Activated CD8-positive, alpha-beta memory T cell treated with anti-CD3 and anti-CD28 coated beads, Interleukin-2, amount 10 ng/mL, durations not matched to agents 7 days and 5 days (primary cell): ENCODE measurements at regions not wholly inside any gene's neighbourhood (a gene's known extent, or its start where the extent isn't known, plus 50 kb on each side); places are given as distances from the start of the nearest gene placed in this dataset.
"Not testable (repeated sequence)": the region's sequence is repeated elsewhere in the genome, so short reads cannot be mapped to it uniquely, and the experiment has no call there.

Experiments used
- ATAC-seq: fragments of 150-1000 bp; cut with Tn5 transposase; one replicate; pipeline ENCODE4 v1.10.0; 2021; ENCODE audit warnings: moderate library complexity
- CTCF ChIA-PET: fragments of 350-600 bp; sonication (Branson Sonifier 250); formaldehyde crosslinking; loops from one replicate; lab custom pipeline; 2021; ENCODE audit warnings: antibody characterized with exemption; lab: Charles Lee
- DNase-seq: peaks from one replicate; pipeline ENCODE4 v3.0.0-alpha.2; 2020
- H3K27ac Mint-ChIP-seq: one replicate; pipeline ENCODE4 v1.8.0; 2021; ENCODE audit warnings: mild to moderate bottlenecking, mixed read lengths
- H3K27me3 Mint-ChIP-seq: one replicate; pipeline ENCODE4 v1.8.0; 2021; ENCODE audit warnings: mixed read lengths
- H3K36me3 Mint-ChIP-seq: one replicate; pipeline ENCODE4 v1.8.0; 2021; ENCODE audit warnings: mild to moderate bottlenecking, mixed read lengths
- H3K4me1 Mint-ChIP-seq: one replicate; pipeline ENCODE4 v1.8.0; 2021; ENCODE audit warnings: mixed read lengths
- H3K4me3 Mint-ChIP-seq: one replicate; pipeline ENCODE4 v1.8.0; 2021; ENCODE audit warnings: mild to moderate bottlenecking, moderate library complexity, mixed read lengths
- H3K9me3 Mint-ChIP-seq: one replicate; pipeline ENCODE4 v1.8.0; 2022; ENCODE audit warnings: low read depth, mixed read lengths

DNA sequence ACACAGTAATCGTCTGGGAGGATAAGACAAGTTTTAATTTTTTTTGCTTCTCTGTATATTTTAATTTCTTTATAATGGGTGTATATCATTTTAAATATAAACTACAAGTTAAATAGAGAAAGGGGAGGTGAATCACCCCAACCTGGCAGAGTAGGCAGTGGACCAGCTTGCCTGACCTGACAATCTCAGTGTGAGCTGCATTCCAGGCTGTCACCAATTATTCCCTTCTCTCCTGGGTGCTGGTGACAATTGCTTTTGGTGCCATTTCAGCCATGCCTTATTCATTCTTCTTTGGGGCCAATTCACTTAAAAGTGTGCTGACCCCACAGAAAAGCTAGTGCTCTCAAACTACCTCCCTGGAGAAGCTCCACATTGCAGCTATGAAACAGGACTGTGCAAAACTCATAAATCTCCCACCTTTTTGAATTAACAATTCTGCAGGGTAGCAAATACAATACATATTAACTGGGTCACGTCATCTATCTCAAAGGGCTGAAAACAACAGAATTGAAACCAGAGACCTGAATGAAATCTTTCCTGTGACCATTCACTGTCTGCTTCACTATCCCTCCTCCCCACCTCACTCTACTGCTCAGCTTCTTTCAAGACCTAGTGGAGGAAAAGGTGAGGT, 359.0 kb downstream of the HS3ST1 start:
- CTCF ChIA-PET: no interaction called here
- Mint-ChIP-seq H3K27ac (no peak overlapping the region), H3K4me3 (no peak overlapping the region), H3K4me1 (no peaks in the 10 kb centered on the region), H3K27me3 (no peaks in the 10 kb centered on the region), H3K9me3 (no peaks in the 10 kb centered on the region), H3K36me3 (no peaks in the 10 kb centered on the region)
- DNase-seq (no peak), ATAC-seq (no peak)

DNA sequence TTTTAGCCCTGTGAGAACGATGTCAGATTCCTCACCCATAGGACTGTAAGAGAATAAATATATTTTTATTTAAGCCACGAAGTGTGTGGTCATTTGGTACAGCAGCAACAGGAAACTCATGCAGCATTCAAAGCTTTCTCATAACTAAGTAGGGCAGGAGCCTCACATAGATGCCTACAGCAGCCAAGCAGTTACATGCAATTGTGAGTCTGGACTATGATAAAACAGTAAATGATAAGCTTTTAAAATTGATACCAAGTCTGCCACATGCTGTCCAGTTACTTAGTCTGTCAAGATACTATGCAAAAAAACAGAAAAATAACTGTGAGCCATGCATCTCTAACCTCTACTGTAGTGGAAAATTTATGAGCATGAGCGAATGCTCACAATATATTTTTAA, 359.6 kb downstream of the HS3ST1 start:
- no peaks in the 10 kb centered on the region for H3K4me1 Mint-ChIP-seq
- no peak overlapping the region for H3K4me3 Mint-ChIP-seq
- ATAC-seq (no peak), DNase-seq (no peak)
- no peaks in the 10 kb centered on the region for H3K36me3 Mint-ChIP-seq
- no peaks in the 10 kb centered on the region for H3K27me3 Mint-ChIP-seq
- CTCF ChIA-PET: no interaction called here
- no peaks in the 10 kb centered on the region for H3K9me3 Mint-ChIP-seq
- H3K27ac Mint-ChIP-seq: no peak overlapping the region

DNA sequence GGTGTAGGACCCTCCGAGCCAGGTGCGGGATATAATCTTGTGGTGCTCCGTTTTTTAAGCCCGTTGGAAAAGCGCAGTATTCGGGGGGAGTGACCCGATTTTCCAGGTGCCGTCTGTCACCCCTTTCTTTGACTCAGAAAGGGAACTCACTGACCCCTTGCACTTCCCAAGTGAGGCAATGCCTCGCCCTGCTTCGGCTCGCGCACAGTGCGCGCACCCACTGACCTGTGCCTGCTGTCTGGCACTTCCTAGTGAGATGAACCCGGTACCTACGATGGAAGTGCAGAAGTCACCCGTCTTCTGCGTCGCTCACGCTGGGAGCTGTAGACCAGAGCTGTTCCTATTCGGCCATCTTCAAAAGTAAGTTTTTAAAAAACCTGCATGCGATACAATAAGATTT, 362.1 kb downstream of the HS3ST1 start:
- ATAC-seq, H3K9me3 Mint-ChIP-seq, H3K4me3 Mint-ChIP-seq, DNase-seq, H3K36me3 Mint-ChIP-seq, H3K27me3 Mint-ChIP-seq, H3K4me1 Mint-ChIP-seq, H3K27ac Mint-ChIP-seq, CTCF ChIA-PET: not testable (repeated sequence)

DNA sequence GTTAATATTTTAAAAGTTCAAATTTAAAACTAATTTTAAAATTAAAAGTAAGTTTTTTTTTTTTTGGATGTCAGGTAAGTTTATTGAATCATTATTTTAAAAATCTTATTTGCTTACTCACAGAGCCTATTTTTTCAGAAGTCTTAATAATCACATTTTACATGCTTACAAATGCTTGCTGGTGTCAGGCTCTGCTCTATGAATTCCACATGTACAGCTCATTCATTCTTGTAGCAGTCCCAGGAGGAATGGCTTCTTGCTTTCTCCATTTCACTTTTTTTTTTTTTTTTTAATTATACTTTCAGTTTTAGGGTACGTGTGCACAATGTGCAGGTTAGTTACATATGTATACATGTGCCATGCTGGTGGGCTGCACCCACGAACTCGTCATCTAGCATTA, 368.1 kb downstream of the HS3ST1 start:
- DNase-seq, CTCF ChIA-PET, H3K36me3 Mint-ChIP-seq, H3K4me3 Mint-ChIP-seq, ATAC-seq, H3K4me1 Mint-ChIP-seq, H3K27ac Mint-ChIP-seq, H3K9me3 Mint-ChIP-seq, H3K27me3 Mint-ChIP-seq: not testable (repeated sequence)

DNA sequence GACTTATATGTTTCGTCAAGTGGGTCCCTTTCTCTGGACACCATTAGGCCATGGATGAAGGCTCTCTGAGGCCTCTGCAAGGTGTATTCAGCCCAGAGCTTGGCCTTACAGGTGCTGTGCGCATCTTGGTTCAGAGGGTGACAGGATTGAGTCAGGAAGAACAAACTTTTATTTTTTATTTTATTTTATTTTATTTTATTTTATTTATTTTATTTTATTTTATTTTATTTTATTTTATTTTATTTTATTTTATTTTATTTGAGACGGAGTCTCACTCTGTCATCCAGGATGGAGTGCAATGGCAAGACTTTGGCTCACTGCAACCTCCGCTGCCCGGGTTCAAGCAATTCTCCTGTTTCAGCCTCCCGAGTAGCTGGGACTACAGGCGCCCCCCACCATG, 370.4 kb upstream of the CLNK start:
- H3K36me3 Mint-ChIP-seq, DNase-seq, CTCF ChIA-PET, H3K27ac Mint-ChIP-seq, ATAC-seq, H3K4me1 Mint-ChIP-seq, H3K9me3 Mint-ChIP-seq, H3K4me3 Mint-ChIP-seq, H3K27me3 Mint-ChIP-seq: not testable (repeated sequence)

DNA sequence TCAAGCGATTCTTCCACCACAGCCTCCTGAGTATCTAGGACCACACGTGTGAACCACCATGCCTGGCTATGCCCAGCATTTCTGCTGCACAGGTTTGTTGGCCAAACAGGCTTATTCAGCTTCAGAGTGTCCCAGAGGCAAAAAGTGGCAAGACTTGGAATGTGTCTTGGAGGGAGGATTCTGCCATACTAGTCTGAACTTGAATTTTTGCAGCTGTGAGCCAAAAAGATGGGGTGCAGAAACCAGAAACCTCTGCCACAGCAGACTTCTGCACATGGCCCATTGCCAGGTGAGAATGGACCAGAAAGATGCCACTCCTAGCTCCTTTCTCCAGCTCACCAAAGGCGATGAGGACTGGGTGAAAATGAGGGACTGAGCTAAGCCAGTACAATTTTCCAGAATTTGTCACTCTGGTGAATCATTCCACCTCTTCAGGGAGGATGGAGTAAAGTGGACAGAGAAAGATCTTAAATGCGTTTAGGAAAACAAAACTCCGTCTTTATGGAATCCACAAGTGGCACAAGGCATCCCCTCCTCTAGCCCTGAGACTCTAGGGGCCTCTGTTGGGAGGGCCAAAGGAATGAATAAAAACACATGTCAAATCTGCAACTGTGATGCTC, 369.1 kb upstream of the CLNK start:
- ATAC-seq: no peak

DNA sequence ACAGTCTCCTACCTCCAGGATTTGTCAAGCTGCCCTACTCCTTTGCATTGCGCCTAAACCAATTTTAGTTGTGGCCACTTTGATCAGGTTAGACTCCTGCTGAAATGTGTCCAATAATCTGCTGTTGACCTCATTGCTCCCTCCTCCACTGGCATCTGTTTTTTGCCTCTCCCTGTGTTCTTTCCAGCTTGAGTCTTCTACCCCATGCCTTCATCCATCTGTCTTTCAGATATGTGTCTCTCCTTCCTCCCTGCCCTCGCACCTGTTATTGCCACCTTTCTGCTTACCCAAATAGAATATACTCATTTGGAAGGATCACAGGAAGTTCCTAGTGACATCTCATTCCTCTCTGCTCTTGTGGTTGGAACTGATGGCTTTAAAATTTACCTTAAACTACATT, 366.6 kb upstream of the CLNK start:
- ATAC-seq: no peak
- H3K27me3 Mint-ChIP-seq: no peaks in the 10 kb centered on the region

More for the DNA sequence above, 369.1 kb upstream of the CLNK start:
- no peak overlapping the region for H3K27ac Mint-ChIP-seq
- H3K9me3 Mint-ChIP-seq: no peaks in the 10 kb centered on the region
- H3K36me3 Mint-ChIP-seq: no peaks in the 10 kb centered on the region
- no peak overlapping the region for H3K4me3 Mint-ChIP-seq
- no peaks in the 10 kb centered on the region for H3K27me3 Mint-ChIP-seq
- no peaks in the 10 kb centered on the region for H3K4me1 Mint-ChIP-seq
- CTCF ChIA-PET: no interaction called here
- no peak for DNase-seq

DNA sequence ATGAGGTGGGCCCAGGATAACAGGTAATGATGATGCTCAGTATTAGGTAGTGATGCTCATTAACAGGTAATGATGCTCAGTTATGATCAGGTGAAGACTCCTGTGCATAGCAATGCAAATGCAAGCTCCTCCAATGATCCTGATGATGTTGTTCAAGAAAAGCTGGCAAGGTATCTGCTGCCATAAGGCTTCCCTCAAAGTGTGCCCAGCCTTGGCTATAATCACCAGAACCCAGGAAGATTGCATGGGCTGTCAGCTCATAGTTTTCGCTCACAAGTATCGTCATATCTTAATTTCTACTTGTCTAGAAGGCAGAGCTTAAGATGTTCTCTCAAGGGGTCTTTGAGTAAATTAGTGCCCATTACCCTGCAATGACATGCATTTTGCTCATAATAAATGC, 366.2 kb upstream of the CLNK start:
- Mint-ChIP-seq H3K27ac (no peak overlapping the region), H3K4me3 (no peak overlapping the region), H3K9me3 (no peaks in the 10 kb centered on the region), H3K36me3 (no peaks in the 10 kb centered on the region), H3K4me1 (no peaks in the 10 kb centered on the region), H3K27me3 (no peaks in the 10 kb centered on the region)
- CTCF ChIA-PET: no interaction called here
- no peak for DNase-seq
- no peak for ATAC-seq

More for the DNA sequence above, 366.6 kb upstream of the CLNK start:
- Mint-ChIP-seq H3K36me3 (no peaks in the 10 kb centered on the region), H3K27ac (no peak overlapping the region), H3K9me3 (no peaks in the 10 kb centered on the region), H3K4me3 (no peak overlapping the region), H3K4me1 (no peaks in the 10 kb centered on the region)
- CTCF ChIA-PET: no interaction called here
- no peak for DNase-seq

DNA sequence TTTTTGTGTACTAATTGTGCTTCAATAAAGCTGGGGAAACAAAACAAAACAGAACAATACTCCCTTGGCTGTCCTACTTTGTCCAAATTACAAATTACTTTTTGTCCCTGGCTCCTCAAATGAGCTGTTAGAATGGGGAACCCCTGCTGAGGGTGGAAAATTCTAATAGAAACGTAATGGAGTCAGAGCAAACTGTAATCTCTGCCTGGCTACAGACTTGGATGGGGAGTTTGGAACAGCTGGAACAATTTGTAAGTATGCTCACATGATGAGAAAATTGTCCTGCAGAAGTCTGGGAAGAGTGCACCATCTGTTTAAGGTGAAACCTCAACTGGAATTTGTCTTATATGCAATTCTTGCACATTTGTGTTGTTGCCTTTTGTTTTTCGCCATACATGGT, 364.4 kb upstream of the CLNK start:
- DNase-seq (no peak), ATAC-seq (no peak)
- CTCF ChIA-PET: no interaction called here
- Mint-ChIP-seq H3K27ac (no peak overlapping the region), H3K27me3 (no peaks in the 10 kb centered on the region), H3K36me3 (no peaks in the 10 kb centered on the region), H3K4me1 (no peaks in the 10 kb centered on the region), H3K4me3 (no peak overlapping the region), H3K9me3 (peaks cover 4% of the 10 kb centered on the region)

DNA sequence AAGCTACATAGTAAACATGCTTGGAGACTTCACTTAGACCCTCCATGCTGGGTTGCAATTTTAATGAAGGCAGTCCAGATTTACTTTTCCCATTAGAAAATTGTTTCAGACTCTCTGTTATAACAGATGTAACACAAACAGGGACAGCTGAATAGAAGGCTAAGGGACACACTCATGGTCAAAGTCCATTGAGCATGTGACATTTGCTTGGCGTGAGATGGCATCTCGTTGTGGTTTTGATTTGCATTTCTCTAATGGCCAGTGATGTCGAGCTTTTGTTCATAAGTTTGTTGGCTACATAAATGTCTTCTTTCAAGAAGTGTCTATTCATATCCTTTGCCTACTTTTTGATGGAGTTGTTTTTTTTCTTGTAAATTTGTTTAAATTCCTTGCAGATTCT, 358.2 kb upstream of the CLNK start:
- ATAC-seq: no peak
- no peaks in the 10 kb centered on the region for H3K36me3 Mint-ChIP-seq
- DNase-seq: no peak
- peaks cover 4% of the 10 kb centered on the region for H3K9me3 Mint-ChIP-seq
- H3K4me3 Mint-ChIP-seq: no peak overlapping the region
- H3K27me3 Mint-ChIP-seq: no peaks in the 10 kb centered on the region
- no peaks in the 10 kb centered on the region for H3K4me1 Mint-ChIP-seq
- CTCF ChIA-PET: no interaction called here
- H3K27ac Mint-ChIP-seq: no peak overlapping the region

DNA sequence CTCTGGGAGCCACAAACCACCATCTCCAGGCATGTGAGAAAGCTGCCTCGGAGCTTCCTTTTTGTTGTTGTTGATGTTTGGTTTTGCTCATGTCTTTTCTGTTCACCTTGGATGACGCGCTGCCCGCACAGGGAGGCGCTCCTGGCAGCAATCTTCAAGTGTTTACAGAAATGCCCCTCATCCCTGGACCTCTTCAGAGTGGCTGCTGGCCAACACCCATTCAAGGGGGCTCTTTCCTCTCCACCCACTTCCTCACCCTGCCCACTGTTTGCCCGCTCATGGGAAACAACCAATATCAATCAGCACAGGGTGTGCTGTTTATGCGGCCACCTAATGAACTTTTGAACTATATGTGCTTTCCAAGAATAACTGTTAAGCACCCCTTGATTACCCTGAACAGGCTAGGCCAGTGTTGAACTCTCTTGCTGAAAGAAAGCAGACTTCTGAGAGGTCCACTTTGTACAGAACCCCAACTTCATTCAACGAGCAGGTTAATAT, 355.1 kb upstream of the CLNK start:
- Mint-ChIP-seq H3K4me1 (no peaks in the 10 kb centered on the region), H3K9me3 (no peaks in the 10 kb centered on the region), H3K36me3 (no peaks in the 10 kb centered on the region), H3K4me3 (no peak overlapping the region), H3K27ac (no peak overlapping the region), H3K27me3 (no peaks in the 10 kb centered on the region)
- DNase-seq: no peak
- no peak for ATAC-seq
- CTCF ChIA-PET: no interaction called here

DNA sequence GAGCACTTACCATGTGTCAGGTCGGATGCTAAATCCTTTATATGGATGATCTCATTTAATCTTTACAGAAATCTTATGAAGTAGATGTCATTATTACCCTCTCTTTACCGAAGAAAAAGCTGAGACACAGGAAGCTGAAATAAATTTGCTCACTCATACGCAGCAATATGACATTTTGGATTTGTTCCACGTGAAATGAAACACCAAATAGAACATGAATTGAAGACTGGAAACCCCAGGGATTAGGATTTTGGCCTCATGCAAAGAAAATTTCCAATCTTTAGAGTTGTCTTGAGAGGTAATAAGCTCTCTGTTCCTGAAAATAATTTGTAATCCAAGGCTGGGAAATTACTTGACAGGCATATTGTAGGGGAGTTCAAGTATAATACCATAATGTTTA, 354.4 kb upstream of the CLNK start:
- Mint-ChIP-seq H3K4me3 (no peak overlapping the region), H3K36me3 (no peaks in the 10 kb centered on the region), H3K9me3 (no peaks in the 10 kb centered on the region), H3K4me1 (no peaks in the 10 kb centered on the region), H3K27me3 (no peaks in the 10 kb centered on the region), H3K27ac (no peak overlapping the region)
- CTCF ChIA-PET: no interaction called here
- ATAC-seq (no peak), DNase-seq (no peak)

DNA sequence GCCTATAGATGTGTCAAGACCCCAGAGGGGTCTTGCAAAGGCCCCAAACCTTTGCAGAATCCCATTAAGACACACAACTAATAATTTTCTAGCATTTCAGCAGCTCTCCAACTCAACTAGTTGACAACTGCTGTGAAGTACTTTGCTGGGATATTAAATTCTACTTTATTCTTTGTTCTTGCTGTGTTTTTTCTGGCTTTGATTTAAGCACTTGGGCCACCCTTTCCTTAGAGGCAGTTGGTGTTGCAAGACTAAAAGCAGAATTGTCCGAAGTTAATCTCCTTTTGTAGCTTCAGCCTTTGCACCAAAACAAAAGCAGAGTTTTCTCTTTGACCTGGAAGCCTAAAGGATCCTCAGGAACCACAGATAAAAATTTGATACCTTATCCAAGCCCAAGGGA, 353.1 kb upstream of the CLNK start:
- Mint-ChIP-seq H3K4me1 (no peaks in the 10 kb centered on the region), H3K9me3 (no peaks in the 10 kb centered on the region), H3K27me3 (no peaks in the 10 kb centered on the region), H3K36me3 (no peaks in the 10 kb centered on the region), H3K4me3 (no peak overlapping the region), H3K27ac (no peak overlapping the region)
- DNase-seq (no peak), ATAC-seq (no peak)
- CTCF ChIA-PET: no interaction called here

DNA sequence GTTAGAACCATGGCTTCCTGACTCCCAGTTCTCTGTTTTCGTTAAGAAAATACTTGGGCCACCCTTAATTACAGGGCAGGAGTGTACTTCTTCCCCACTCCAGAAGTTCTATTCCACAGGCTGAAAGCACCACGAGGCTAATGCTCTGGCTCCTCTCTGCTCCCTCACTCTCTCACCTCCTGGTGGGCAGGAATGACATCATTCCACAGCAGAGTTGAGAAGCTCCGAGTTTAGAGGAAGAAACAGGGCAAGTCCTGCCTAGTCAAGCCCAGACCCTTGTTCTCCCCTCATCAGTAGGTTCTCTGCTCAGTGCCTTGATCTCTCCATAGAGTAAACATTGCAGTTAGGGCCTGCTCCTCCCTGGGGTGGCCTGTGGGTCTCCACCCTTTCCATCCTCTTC, 343.8 kb upstream of the CLNK start:
- DNase-seq (no peak), ATAC-seq (no peak)
- Mint-ChIP-seq H3K4me1 (no peaks in the 10 kb centered on the region), H3K9me3 (peaks cover 8% of the 10 kb centered on the region), H3K27me3 (no peaks in the 10 kb centered on the region), H3K27ac (no peak overlapping the region), H3K4me3 (no peak overlapping the region), H3K36me3 (no peaks in the 10 kb centered on the region)
- CTCF ChIA-PET: no interaction called here
